Ishikawa (cell line): ENCODE measurements at regions not wholly inside any gene's neighbourhood (a gene's known extent, or its start where the extent isn't known, plus 50 kb on each side); places are given as distances from the start of the nearest gene placed in this dataset.

Source experiments
- CREB1 ChIP-seq: IDR thresholded peaks from 2 replicates; pipeline ENCODE4 v1.6.1; 2012; ENCODE audit warnings: low read depth
- EP300 ChIP-seq: IDR thresholded peaks from 2 replicates; pipeline ENCODE4 v1.6.1; 2012; ENCODE audit warnings: borderline replicate concordance
- TAF1 ChIP-seq: IDR thresholded peaks from 2 replicates; pipeline ENCODE4 v1.6.1; 2012; ENCODE audit warnings: low read depth, mild to moderate bottlenecking
- TF ChIP-seq, protein P1 (sequence below): IDR thresholded peaks from 2 replicates; pipeline ENCODE4 v1.6.1; 2012; ENCODE audit warnings: low read depth, mild to moderate bottlenecking
- TF ChIP-seq, protein P2 (sequence below): IDR thresholded peaks from 2 replicates; pipeline ENCODE4 v1.6.1; 2012

DNA sequence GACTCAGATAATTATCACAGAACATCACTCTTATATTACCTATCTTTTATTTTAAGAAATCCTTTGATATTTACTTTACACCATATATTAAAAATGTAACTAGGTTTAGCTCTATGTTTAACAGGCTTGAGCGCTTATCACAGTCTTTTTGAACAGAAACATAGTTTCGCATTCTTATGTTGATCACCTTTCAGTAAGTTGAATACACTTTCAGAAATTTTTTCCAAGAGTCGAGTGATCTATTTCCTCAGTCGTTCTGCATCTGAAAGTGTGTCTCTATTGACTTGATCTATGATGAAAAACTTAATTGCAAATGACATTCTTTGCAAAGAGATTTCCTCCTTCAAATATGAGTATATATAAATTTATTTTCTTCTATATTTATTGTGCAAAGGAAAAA, 516.6 kb upstream of the KCNMB2 start:
- TF ChIP-seq CREB1 (no peak), EP300 (no peak), TAF1 (no peak)
- TF ChIP-seq, protein P1, sequence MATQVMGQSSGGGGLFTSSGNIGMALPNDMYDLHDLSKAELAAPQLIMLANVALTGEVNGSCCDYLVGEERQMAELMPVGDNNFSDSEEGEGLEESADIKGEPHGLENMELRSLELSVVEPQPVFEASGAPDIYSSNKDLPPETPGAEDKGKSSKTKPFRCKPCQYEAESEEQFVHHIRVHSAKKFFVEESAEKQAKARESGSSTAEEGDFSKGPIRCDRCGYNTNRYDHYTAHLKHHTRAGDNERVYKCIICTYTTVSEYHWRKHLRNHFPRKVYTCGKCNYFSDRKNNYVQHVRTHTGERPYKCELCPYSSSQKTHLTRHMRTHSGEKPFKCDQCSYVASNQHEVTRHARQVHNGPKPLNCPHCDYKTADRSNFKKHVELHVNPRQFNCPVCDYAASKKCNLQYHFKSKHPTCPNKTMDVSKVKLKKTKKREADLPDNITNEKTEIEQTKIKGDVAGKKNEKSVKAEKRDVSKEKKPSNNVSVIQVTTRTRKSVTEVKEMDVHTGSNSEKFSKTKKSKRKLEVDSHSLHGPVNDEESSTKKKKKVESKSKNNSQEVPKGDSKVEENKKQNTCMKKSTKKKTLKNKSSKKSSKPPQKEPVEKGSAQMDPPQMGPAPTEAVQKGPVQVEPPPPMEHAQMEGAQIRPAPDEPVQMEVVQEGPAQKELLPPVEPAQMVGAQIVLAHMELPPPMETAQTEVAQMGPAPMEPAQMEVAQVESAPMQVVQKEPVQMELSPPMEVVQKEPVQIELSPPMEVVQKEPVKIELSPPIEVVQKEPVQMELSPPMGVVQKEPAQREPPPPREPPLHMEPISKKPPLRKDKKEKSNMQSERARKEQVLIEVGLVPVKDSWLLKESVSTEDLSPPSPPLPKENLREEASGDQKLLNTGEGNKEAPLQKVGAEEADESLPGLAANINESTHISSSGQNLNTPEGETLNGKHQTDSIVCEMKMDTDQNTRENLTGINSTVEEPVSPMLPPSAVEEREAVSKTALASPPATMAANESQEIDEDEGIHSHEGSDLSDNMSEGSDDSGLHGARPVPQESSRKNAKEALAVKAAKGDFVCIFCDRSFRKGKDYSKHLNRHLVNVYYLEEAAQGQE, result no peak
- TF ChIP-seq, protein P2, sequence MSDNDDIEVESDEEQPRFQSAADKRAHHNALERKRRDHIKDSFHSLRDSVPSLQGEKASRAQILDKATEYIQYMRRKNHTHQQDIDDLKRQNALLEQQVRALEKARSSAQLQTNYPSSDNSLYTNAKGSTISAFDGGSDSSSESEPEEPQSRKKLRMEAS, result no peak
